ENCODE measurements at regions not wholly inside any gene's neighbourhood (a gene's known extent, or its start where the extent isn't known, plus 50 kb on each side); places are given as distances from the start of the nearest gene placed in this dataset.

DNA sequence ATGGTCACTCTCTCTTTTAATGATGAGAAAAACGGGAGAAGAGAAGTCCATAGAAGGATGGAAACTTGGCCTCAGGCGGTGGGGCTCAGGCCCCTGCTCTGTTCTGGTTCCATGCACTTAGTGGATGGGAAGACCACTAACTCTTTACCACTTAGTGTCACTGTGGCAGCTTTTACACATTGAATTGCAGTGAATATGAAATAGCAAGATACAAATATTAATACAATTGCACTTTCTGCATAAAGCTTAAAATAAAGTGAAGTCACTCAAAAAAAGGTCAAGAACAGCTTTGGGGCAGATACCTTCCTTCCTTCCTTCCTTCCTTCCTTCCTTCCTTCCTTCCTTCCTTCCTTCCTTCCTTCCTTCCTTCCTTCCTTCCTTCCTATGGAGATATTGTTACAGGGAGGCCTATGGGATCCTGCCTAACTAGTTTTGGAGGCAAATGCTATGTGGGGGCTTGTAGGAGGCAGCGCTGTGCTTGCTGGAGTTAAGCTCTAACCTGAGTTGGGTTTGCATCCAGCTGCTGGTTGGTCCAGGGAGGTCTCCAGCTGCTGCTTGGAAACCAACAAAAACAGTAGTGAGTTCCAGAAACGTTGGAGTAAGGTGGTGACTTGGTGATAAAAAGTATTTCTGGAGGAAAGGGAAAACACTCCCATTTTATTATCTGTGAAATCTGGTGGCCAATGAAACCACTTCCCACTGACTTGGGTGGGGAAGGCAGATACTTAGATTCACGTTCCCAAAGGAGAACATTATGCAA, 62.3 kb upstream of the NKX2-2 start:
- no peak for DNase-seq

DNA sequence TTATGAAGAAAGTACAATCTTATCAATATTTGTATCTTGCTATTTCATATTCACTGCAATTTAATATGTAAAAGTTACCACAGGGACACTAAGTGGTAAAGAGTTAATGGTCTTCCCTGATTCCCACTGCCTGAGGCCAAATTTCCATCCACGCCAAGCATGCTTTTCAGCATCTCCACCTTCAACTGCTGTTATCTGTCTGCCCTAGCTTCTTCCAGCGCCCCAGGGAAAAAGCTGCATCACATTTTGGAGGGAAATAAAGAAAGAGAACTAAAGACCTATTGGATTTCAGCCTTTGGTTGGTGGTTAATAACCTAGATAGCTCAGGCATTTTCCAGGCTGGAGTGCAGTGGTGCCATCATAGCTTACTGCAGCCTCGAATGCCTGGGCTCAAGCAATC, 61.3 kb upstream of the NKX2-2 start:
- no peak for DNase-seq

DNA sequence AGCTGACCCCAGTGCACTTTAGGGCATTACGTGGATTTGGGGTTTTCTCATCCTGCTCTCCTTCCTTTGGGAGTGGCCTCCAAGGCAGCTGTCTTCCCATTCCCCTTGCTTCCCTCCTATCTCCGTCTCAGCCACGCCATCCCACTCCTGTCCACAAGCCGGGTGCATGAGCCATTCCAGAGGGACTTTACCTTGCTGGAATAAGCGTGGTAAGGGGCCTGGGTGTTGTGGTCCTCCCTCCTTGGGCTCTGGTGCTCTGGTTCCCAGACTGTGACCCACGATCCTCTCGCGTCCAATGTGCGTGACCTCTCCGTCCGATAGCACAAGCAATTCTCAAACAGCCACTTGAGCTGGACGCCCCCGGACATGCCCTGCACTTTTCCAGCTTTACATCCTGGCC, 60.6 kb upstream of the NKX2-2 start:
- no peak for DNase-seq

DNA sequence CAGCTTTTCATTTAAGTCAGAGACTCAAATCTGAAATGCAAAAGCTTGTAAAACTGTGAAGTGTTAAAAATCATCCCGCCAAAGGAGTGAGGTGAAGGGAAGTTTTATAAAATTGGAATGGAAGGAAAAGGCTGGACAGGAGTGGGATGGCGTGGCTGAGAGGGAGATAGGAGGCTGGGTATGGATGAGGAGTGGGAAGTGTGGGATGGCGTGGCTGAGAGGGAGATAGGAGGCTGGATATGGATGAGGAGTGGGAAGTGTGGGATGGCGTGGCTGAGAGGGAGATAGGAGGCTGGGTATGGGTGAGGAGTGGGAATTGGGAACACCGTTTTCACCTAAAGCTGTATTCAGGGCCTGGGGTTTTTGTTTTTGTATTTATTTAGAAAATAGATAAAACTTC, 59.4 kb upstream of the NKX2-2 start:
- DNase-seq = no peak

DNA sequence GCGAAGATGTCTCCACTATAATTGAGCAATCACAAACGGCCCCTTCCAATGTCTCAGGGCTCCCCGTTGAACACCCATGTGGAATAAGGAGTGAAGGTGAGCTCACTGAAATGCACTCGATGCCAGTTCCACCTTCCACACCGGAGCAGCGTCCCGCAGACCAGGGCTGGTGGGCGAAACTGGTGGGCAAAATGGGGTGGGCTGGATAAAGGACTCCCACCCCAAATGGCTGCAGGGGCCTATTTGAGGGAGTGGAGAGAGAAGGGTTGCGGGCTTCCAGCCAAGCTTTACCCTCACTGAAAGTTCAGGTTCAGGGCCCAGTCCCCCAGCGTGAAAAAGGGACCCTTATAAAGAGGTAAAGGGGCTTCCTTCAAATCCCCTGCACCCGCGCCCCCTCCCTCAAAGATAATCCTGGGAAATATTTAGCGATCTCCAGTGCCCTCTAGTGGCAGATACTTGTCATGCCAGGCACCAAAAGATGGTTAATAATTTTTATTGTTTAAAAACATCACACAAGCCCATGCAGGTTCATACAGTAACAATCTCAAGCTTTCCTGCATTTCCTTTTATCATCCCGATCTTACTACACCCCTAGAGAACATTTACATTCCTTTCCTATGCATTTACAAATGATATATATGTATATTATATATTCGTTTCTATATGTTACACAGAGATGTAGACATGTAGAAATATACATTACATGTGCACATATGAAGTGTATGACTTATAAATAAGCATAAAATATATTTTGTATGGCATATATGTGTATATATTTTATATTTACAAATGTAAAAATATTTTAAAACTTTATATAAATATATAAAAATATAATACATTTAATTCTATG, 58.2 kb upstream of the NKX2-2 start:
- DNase-seq = no peak

DNA sequence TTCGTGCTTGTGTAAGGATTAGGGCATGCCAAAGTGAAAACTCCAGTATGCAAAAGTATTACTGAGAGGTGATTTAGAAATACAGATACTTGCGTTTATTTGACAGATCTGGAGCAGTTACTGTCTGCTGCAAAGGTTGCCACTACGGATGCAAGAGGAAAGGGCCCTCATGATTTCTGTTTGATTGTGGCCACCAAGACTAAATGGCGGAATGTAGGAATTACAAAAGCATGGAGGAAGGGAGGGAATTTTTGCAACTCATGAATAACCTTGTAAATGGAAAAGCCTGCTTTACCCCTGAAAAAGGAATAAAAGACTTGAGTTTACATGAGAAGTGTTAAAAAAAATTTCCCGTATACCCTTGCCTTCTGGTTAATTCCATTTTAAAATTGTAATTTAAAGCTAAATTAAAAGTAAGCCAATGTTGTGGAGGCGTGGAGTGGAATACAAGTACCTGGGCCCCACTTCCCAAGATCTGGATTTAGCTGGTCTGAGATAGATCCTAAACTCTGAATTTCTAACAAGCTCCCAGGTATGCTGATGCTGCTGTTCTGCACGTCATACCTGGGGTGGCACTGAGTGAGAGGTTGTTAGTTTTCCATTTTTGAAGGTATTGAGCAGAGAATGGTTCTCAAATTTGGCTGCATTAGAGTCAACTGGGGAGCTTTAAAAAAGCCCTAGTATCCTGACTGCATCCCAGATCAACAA, 56.6 kb upstream of the NKX2-2 start:
- no peak for DNase-seq

DNA sequence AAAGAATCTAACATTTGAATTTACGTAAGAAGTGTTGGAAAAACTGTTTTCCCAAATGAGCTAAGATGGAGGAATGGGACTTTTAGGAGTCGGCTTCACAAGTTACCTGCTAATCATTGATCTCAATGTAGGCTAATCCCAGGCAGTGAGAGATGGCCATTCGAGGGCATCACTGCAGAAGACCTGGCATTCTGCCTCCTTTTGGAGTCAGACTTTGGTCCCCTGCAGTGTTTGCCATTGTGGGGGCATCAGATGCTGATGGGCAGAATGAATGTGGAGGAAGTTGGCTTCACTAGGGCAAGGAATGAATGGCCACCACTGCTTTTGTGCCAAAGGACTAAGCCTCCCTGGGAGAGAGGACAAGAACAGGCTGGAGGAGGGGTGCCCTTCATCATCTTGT, 55.7 kb upstream of the NKX2-2 start:
- DNase-seq = no peak

DNA sequence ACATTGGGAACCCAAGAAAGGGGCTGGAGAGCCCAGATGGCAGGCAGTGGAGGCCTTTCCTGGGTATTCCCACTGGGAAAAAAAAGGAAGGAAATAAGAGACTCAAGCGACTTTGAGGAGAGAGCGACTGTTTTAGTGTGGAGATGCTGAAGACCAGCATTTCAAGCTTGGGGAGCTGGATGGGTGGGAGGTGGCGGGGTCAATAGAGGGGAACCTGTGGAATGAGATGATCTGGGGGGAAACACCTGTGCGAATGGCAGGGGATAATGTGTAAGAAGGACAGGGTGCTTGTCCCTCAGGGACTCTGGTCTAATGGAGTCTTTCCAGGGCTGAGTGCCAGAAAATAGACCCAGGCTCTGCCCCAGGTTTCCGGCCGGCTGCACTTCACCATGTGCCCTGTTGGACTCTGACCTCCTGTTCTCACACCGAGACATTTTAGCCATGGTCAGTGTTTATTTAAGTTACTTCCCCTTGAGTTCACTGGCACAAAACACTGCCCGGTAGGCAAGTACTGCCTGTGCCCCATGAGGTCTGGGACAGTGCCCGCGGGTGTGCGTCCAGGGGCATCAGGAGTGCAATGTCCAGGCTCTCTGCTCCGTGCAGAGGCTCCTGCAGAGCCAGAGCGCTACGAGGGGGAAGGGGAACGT, 50.4 kb upstream of the NKX2-2 start:
- no peak for DNase-seq
